Activated CD4-positive, alpha-beta T cell treated with anti-CD3 and anti-CD28 coated beads, Interleukin-2, amount 50 U/mL, for 24 hours (primary cell): ENCODE measurements at regions not wholly inside any gene's neighbourhood (a gene's known extent, or its start where the extent isn't known, plus 50 kb on each side); places are given as distances from the start of the nearest gene placed in this dataset.
"Not testable (repeated sequence)": the region's sequence is repeated elsewhere in the genome, so short reads cannot be mapped to it uniquely, and the experiment has no call there.

ENCODE experiments used
- DNase-seq, 2 donors: peaks; one replicate each; pipeline ENCODE4 v3.0.0-alpha.2; 2020; ENCODE audit warnings: low read depth in 1 of 2, low spot score in 1 of 2

DNA sequence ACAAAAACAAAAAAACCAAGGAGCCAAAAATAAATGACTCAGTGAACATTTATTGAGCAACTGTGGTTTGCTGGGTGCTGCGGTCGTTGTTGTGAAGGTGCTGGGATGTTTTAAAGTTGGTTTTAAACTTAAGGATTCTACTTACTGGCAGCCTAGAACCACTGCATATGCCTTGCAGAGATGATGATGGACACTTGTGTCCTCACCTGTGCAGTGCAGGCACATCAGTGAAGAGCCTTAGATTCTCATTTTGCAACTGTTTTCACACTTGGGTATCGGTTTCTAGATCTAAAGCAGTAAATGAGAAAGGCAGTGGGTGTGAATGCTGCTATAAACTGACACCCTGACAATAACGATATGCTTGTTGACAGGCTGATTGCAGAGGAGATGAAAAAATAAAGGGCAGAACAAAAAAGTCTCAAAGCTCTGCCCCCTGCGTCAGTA lies 68.8 kb downstream of the UTRN start:
- no peak for DNase-seq

GRCh38 chr6:144359783-144360182 lies 74.6 kb downstream of the UTRN start:
- no peak for DNase-seq

DNA sequence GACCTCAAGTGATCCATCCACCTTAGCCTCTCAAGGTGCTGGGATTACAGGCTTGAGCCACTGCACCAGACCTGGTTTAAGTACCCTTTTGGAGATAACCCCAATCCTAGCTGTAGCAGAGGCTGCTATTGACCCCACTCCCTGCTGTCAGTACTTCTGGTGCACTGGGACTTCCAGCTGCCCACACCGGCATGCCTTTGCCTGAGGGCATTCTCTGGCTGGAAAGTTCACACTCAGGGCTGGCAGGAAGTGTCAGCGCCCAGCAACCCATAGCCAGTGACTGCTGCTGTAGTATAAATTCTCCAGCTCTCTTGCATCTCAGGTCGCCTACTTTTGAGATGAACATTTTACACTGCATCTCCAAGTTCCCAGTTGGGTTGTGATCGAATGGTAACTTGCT lies 75.3 kb downstream of the UTRN start:
- DNase-seq = no peak

GRCh38 chr6:144361016-144361415 lies 75.9 kb downstream of the UTRN start:
- no peak for DNase-seq

- DNase-seq = no peak
These were observed 77.2 kb downstream of the UTRN start for GRCh38 chr6:144362042-144363018.

- no peak for DNase-seq
These were observed 79.1 kb downstream of the UTRN start for GRCh38 chr6:144364208-144364720.

GRCh38 chr6:144364782-144365181 lies 79.6 kb downstream of the UTRN start:
- no peak for DNase-seq

DNA sequence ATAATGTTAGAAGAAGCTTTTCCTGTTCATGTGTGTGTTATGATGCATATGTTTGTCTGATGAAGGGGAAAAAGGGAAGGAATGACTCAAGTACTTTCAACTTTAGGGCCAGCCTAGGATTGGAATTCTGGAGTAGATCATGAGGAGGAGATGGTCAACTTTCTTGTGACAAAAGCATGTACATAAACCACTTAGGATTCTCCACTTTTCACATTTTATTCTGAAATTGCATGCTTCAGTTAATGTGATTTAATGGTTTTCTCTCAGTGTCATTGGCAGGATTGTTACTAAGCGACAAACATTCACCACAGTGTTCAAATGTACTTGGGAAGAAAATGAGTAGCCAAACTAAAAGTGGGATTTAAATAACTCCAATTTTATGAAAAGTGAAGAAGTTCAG lies 80.1 kb downstream of the UTRN start:
- no peak for DNase-seq

DNA sequence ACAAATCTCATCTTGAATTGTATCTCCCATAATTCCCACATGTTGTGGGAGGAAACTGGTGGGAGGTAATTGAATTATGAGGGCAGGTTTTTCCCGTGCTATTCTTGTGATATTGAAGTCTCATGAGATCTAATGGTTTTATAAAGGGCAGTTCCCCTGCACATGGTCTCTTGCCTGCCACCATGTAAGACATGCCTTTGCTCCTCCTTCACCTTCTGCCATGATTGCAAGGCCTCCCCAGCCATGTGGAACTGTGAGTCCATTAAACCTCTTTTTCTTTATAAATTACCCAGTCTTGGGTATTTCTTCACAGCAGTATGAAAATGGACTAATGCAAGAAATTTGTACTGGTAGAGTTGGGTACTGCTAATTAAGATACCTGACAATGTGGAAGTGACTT lies 84.6 kb downstream of the UTRN start:
- DNase-seq = not testable (repeated sequence)

DNA sequence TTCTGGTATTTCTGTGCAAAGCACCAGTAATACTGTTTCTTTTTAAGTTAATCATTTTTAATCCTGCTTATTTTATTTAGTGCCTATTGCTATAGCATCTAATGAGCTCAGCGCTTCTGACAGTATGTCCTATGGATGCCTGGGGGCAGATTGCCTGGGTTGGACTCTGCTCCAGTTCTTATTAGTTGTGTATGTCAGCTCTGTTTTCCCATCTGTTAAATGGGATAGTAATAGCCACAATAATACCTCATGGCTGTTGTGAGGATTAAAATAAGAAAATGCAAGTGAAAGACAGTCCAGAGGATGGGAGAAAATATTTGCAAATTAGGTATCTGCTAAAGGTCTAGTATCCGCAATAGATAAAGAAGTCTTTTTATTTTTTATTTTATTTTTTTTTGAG lies 87.0 kb downstream of the UTRN start:
- no peak for DNase-seq

DNA sequence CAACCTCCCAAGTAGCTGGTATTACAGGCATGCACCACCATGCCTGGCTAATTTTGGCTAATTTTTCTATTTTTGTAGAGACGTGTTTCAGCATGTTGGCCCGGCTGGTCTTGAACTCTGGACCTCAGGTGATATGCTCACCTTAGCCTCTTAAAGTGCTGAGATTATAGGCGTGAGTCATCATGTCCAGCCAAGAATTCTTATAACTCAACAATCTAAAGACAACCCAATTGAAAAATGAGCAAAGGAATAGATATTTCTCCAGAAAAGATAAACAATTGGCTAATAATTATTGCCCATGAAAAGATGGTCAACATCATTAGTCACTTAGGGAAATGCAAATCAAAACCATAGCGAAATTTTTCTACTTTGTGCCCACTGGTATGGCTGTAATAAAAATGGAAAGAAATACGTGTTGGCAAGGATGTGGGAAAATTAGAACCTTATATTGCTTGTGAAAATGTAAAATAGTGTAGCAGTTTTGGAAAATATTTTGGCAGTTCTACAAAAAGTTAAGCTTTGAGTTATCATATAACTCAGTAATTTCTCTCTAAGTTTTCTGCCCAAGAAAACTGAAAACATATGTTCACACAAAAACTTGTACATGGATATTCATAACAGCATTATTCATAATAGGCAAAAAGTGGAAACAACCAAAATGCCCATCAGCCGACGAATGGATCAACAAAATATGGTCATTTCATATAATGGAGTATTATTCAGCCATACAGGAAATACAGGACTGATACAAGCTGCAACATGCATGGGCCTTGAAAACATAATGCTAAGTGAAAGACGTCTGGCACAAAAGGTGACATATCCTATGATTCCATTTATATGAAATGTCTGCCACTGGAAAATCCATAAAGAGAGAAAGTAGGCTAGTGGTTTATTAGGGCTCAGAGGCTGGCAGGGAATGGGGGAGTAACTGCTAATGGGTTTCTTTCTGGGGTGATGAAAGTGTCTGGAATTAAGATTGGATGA lies 87.8 kb downstream of the UTRN start:
- DNase-seq = no peak

DNA sequence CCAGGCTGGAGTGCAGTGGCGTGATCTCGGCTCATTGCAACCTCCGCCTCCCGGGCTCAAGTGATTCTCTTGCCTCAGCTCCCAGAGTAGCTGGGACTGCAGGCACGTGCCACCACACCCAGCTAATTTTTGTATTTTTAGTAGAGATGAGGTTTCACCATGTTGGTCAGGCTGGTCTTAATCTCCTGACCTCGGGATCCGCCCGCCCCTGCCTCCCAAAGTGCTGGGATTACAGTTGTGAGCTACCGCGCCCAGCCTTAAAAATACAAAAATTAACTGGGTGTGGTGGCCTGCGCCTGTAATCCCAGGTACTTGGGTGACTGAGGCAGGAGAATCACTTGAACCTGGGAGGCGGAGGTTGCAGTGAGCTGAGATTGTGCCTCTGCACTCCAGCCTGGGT lies 89.4 kb downstream of the UTRN start:
- DNase-seq = not testable (repeated sequence)

- DNase-seq = no peak
These were observed 92.6 kb downstream of the UTRN start for GRCh38 chr6:144377586-144378210.

DNA sequence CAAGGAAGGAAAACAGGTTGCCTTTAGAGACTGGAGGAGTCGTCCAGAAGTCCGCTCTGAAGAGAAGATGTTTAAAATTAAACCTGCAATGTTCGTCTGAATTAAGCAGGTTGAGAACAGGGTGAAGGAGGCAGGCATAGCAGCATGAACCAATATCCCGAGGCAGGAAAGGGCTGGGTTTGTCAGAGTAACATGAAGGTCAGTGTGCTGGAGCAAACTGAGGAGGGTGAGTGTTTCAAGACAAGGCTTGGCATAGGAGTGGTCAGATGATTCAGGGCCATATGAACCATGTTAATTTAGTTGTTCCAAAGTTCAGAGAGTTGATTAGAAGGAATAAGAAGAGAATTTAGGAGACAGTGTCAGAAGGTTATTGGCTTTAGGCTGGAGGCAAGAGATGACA lies 93.3 kb downstream of the UTRN start:
- DNase-seq = no peak

DNA sequence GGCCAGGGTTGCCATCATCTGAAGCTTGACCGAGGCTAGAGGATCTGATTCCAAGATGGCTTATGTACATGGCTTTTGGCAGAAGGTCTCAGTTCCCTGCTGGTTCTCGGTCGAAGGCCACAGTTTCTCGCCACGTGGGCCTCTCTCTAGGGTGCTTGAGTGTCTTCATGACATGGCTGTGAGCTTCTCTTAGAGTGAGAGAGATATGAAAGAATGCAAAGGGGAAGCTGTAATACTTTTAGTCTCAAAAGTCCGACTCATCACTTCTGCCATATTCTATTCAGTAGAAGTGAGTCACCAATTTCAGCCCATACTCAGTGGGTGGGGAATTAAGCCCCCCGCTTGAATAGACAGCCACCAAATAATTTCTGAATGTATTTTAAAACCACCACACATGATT lies 94.2 kb downstream of the UTRN start:
- no peak for DNase-seq

DNA sequence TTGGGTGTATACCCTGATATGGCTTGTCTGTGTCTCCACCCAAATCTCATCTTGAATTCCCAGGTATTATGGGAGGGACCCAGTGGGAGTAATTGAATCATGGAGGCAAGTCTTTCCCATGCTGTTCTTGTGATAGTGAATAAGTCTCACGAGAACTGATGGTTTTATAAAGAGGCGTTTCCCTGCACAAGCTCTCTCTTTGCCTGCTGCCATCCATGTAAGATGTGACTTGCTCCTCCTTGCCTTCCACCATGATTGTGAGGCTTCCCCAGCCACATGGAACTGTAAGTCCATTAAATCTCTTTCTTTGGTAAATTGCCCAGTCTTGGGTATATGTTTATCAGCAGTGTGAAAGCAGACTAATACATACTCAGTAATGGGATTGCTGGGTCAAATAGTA lies 96.4 kb downstream of the UTRN start:
- not testable (repeated sequence) for DNase-seq

- DNase-seq = no peak
These were observed 98.2 kb downstream of the UTRN start for GRCh38 chr6:144383336-144383735.

GRCh38 chr6:144384427-144384826 lies 99.3 kb downstream of the UTRN start:
- DNase-seq = no peak

- not testable (repeated sequence) for DNase-seq
These were observed 104.3 kb downstream of the UTRN start for GRCh38 chr6:144389474-144389873.

DNA sequence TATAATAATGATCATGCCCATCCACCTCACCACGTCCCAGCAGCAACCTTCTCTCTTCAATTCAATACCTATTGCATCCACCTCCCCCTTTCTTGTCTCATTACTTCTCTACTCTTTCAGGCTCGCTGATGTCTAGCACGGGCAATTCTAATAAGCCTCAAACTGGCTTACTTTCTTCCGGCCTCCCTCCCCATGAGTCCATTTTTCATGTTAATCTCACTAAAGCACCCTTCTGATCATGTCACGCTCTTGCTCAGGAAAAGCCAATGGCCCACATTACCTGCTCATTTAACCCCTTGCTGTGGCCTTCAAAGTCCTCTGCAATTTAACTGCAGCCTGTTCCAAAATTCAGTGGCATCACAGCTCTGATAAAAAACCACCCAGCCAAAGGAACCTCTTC lies 105.1 kb downstream of the UTRN start:
- DNase-seq = no peak

GRCh38 chr6:144390886-144391285 lies 105.8 kb downstream of the UTRN start:
- no peak for DNase-seq
